GM23248 (cell line): ENCODE measurements at regions not wholly inside any gene's neighbourhood (a gene's known extent, or its start where the extent isn't known, plus 50 kb on each side); places are given as distances from the start of the nearest gene placed in this dataset.

Source experiments
- EZH2 ChIP-seq: fragments of 200-600 bp; sonication (generic); IDR thresholded peaks from 2 replicates; pipeline ENCODE4 v1.6.1; 2018; ENCODE audit warnings: antibody characterized with exemption, mild to moderate bottlenecking; ENCODE audit not compliant: insufficient read depth, poor library complexity, severe bottlenecking
- EZH2phosphoT487 ChIP-seq: fragments of 200-600 bp; sonication (generic); IDR thresholded peaks from 2 replicates; pipeline ENCODE4 v1.6.1; 2018; ENCODE audit warnings: antibody characterized with exemption, moderate library complexity, mild to moderate bottlenecking, low read depth; ENCODE audit not compliant: insufficient read depth

- no peak for TF ChIP-seq EZH2
- TF ChIP-seq EZH2phosphoT487, result no peak
Observed at GRCh38 chr11:128390246-128390645, 197.1 kb downstream of the ETS1 start.
